ENCODE measurements at regions not wholly inside any gene's neighbourhood (a gene's known extent, or its start where the extent isn't known, plus 50 kb on each side); places are given as distances from the start of the nearest gene placed in this dataset.

GRCh38 chr18:75574187-75574586 is 146.7 kb upstream of the SMIM21 start:
- DNase-seq, result no peak

GRCh38 chr18:75563150-75563549 is 135.6 kb upstream of the SMIM21 start:
- no peak for DNase-seq

- no peak for DNase-seq
Measured at GRCh38 chr18:75562216-75562615, 134.7 kb upstream of the SMIM21 start.

GRCh38 chr18:75558790-75559189 is 131.3 kb upstream of the SMIM21 start:
- DNase-seq, result no peak

GRCh38 chr18:75556841-75557240 is 129.3 kb upstream of the SMIM21 start:
- DNase-seq, result no peak

DNA sequence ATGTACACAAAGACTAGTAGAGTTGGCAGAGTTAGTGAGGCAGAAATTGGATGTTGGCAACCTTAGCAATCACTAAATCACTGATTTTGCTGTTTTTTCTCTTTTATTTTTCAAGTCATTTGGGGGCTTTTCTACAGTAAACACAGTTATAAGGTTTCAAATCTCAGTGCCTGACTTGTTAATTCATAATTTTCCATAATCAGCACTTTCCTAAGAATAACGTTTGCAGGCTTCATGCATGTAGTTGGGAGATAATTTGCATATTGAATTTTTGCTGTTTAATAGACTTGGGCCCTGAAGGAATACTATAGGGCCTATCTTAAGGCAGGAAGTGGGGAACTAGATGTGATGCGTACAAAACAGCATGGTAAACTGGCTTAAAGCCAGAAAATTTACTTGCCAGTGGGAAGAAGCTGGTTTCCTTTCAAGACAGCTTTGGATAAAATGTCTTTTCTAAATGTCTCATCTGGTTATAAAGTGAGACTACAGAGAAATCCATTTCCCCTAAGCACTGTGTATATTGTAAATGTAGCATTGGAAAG is 127.2 kb upstream of the SMIM21 start:
- no peak for DNase-seq

DNA sequence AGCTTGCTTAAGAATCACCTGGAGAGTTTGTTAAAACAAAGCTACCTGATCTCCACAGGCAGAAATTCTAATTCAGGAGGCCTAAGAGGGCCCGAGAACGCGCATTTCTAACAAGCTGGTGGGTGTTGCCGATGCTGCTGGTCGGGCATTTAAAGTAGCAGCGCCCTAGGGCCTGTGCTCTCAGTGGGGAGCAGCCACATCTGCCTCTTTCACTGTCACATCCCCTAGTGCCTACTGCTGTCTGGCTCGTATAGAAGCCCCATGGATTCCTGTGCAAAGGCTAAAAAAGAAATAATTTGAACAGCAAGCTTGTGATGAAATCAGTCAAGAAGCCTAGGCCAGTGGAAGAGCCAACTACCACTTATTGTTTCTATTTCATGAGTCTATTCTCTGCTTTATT is 126.7 kb upstream of the SMIM21 start:
- no peak for DNase-seq

DNA sequence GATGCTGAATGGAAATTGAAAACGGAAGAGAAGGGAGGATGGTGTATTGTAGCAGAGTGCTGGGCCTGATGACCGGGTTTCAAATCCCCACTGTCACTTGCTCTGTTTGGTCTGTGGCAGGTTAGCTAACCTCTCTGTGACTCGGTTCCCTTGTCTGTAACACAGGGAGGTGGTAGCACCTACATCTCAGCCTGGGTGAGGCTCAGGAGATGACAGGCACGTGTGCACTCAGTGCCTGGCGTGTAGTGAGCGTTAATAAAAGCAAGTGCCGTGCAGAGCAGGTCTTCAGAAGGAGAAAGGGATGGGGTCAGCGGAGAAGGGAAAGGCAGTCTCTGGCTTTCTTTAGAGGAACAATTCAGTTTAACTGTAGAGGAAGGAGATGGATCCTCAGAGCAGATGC is 125.5 kb upstream of the SMIM21 start:
- no peak for DNase-seq

GRCh38 chr18:75551071-75551470 is 123.6 kb upstream of the SMIM21 start:
- DNase-seq, result no peak

DNA sequence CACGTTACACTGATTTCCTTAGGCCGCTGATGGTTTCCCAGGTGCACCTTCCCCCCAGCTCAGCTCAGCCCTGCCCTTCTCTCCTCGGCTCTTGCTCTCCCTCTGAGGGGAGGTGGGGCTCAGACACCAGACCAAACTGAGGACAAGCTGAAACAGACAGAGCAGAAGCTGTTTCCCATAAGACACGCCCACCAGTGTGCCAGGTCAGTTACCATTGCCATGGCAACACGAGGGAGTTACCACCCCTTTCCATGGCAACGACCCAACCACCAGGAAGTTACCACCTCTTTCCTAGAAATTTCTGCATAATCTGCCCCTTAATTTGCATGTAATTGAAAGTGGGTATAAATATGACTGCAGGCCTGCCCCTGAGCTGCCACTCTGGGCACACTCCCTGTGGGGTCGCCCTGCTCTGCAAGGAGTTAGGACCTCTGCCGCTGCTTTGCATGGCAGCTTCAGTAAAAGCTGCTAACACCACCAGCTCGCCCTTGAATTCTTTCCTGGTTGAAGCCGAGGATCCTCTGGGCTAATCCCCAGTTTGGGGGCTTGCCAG is 120.9 kb upstream of the SMIM21 start:
- no peak for DNase-seq

GRCh38 chr18:75546964-75547363 is 119.5 kb upstream of the SMIM21 start:
- no peak for DNase-seq

GRCh38 chr18:75545189-75545588 is 117.7 kb upstream of the SMIM21 start:
- no peak for DNase-seq

DNA sequence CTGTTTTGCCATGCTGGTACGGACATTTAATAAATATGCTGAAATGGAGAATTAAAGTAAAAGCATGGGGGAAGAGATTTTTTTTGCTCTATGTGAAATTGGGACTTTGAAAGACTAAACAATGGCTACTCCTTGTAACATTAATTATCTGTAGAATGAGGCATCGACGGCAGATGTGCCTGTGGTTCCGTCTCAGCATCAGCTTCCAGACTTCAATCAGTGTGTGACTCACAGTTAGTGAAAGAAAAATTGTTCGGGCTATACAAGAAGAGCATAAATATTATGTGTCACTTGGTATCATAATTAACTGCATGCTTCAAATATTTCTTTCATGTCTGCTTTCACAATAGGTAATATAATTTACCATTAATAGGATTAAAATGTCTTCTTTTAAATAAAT is 117.0 kb upstream of the SMIM21 start:
- DNase-seq, result no peak

- no peak for DNase-seq
Measured at GRCh38 chr18:75544051-75544481, 116.6 kb upstream of the SMIM21 start.

GRCh38 chr18:75538727-75539126 is 111.2 kb upstream of the SMIM21 start:
- DNase-seq, result no peak

DNA sequence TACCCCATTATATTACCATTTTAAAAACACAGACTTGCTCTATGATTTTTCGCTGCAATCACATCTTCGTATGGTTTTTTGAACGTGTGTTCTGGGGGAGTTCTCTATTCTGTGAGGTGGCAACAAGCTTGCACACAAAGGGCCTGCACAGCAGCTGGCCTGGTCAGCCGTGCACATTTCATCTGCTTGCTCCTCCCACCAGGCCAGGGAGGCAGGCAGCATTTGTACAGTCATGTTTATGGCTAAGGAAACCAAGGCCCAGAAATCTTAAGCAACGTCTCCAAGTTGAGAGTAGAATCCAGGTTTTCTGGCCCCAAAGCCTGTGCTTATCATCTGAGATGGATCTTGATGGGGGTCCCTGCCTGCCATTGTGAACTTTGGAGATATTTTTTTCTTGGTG is 106.4 kb upstream of the SMIM21 start:
- DNase-seq, result no peak

- no peak for DNase-seq
Measured at GRCh38 chr18:75533209-75533608, 105.7 kb upstream of the SMIM21 start.

GRCh38 chr18:75531851-75532459 is 104.5 kb upstream of the SMIM21 start:
- no peak for DNase-seq

- no peak for DNase-seq
Measured at GRCh38 chr18:75531212-75531850, 103.8 kb upstream of the SMIM21 start.

- DNase-seq, result no peak
Measured at GRCh38 chr18:75530566-75531211, 103.2 kb upstream of the SMIM21 start.

DNA sequence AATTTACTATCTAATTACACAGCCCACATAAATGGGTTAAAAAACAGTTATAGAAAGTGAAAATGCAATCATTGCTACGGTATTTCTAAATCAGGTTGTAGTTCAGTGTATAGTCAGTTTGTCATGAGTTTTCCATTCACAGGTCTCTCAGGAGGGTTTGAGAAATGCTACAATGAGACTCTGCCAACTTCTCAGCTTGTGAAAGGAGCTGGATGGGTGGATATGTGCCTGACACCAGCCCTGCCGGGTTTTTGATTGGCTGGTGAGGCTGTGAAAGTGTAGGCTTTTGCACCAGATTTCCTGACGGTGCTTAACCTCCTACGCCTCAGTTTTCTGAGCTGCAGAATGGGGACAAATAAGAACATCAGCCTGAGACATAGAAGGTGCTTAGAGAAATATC is 102.6 kb upstream of the SMIM21 start:
- no peak for DNase-seq

DNA sequence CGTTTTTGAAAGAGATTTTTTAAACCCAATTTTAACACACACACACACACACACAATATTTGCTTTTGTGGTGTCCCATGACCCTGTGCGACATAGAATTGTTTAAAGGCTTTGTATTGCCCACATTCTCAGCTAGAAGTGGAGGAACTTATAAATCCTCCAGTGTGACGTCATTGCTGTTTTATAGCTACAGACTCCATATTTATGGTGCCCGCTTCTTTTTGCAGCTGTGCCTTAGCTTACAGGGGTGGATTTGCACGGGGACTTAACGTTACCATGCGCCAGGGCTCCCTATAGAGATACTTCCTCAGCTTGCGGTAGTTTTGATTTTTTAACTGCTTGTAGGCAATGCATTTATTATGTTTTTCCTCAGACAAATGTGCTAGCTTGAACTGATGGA is 101.9 kb upstream of the SMIM21 start:
- no peak for DNase-seq

DNA sequence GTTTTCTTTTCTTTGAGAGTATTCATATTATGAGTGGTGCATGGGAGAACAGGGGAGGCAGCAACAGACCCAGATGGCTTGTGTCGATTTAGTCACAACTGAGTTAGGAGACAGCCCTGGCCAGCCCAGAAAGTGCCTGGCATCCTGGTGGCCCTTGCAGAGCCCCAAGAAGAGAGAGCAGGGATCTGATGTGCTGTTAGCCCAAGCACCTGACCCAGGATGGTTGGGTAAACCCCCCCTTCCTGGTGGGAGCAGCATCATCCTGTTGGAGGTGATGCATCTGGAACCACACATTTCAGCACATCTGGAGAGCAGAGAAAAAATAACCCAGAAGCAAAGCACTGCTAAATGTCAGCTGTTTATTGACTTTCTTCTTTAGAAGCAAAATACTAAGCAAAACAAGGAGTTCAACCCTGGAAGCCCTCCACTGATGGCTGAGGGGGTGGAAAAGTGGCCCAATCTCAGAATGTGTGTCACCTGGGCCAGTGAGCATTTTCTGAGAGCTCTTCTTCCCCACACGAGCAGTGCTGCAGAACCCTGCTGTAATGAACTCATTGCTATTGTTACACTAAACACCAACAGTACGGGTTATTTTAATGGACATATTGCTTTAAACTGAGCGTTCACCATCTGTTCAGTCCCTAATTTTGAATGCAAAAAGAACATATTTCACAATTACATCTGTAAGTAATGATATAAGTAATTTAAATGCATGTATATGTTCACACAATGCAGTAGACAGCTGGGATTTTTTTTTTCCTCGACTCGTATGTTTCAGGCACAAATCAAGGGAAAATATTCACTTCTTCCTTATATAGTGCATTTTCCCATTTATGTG is 100.6 kb upstream of the SMIM21 start:
- no peak for DNase-seq
